Cardiac septum (tissue), 1 donor: ENCODE measurements at regions not wholly inside any gene's neighbourhood (a gene's known extent, or its start where the extent isn't known, plus 50 kb on each side); places are given as distances from the start of the nearest gene placed in this dataset.
"Not testable (repeated sequence)": the region's sequence is repeated elsewhere in the genome, so short reads cannot be mapped to it uniquely, and the experiment has no call there.

ENCODE experiments used
- DNase-seq: peaks from one replicate; pipeline ENCODE4 v3.0.0-alpha.2; 2020; ENCODE audit warnings: low spot score
- intact Hi-C: fragments of 100-400 bp; cut with DNase I; formaldehyde crosslinking; loops from one replicate; pipeline ENCODE4 v1.14.0; 2022
- donor health status: DM: no; HTN: no; CAD: no.

DNA sequence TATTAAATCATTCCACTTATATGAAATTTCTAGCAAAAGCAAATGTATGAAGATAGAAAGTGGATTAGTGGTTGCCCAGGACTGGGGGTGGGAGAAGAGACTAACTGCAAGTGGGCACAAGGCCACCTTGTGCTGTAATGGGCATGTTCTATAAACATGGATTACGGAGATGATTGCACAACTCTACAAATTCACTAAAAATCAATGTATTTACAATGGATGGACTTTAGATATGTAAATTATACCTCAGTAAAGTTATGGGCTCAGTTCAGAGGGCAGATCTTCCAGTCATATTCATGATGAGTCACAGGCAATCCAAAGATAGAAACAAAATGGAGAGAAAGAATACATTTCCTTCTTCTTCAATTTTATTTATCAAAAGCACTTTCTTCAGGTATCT lies 173.9 kb downstream of the NDUFA12 start:
- DNase-seq = no peak
- intact Hi-C loops = no loop called here

DNA sequence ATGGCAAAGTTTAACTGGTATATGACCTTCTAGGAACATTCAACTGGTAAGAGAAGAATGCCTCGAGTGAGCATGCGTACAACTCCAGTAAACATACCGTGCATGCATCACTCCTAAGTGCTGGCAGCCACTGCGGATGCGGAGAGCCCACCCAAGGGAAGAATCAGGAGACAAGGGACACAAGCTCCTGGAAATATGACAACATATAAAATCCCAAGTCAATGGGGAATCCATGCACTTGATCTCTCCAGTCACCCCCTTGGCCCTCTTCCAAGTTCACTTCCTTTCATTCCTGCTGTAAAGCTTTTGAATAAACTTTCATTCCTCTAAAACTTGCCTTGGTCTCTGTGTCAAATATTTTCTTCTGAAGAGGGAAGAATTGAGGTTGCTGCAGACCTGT lies 168.7 kb upstream of the TMCC3 start:
- intact Hi-C loops = no loop called here
- no peak for DNase-seq

DNA sequence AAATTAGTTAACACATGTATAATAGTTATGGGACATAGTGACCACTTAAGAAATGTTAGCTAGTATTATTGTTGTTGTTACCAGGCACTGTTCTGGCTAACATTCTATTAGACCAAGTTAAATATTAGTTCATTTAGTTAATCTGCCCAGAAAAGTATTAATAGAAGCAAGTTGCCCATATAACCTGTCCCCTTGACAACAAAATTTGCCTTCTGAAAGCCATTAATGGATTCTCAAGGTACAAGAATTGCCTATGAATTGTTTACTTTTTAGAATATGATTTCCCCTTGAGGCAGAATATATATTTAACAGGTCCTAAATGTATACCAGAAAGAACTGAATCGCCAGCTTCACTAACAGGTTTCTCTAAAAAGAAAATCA lies 167.3 kb upstream of the TMCC3 start:
- no peak for DNase-seq
- intact Hi-C loops = no loop called here

DNA sequence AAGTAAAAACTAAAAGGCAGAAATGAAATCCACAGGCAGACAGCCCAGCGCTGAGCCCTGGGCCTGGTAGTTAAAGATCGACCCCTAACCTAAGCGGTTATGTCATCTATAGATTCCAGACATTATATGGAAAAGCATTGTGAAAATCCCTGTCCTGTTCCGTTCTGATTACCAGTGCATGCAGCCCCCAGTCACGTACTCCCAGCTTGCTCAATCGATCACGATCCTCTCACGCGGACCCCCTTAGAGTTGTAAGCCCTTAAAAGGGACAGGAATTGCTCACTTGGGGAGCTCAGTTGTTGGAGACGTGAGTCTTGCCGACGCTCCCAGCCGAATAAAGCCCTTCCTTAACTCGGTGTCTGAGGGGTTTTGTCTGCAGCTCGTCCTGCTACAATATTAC lies 166.8 kb upstream of the TMCC3 start:
- intact Hi-C loops, DNase-seq: not testable (repeated sequence)

DNA sequence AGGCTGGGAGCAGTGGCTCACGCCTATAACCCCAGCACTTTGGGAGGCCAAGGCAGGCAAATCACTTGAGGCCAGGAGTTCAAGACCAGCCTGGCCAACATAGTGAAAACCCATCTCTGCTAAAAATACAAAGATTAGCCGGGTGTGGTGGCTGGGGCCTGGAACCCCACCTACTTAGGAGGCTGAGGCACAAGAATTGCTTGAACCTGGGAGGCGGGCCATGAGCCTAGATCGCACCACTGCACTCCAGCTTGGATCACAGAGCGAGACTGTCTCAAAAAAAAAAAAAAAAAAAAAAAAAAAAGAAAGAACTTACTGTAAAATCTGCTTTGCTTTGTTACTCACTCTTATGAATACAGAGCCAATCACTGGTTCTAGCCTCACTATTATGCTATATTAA lies 166.4 kb upstream of the TMCC3 start:
- DNase-seq, intact Hi-C loops: not testable (repeated sequence)

DNA sequence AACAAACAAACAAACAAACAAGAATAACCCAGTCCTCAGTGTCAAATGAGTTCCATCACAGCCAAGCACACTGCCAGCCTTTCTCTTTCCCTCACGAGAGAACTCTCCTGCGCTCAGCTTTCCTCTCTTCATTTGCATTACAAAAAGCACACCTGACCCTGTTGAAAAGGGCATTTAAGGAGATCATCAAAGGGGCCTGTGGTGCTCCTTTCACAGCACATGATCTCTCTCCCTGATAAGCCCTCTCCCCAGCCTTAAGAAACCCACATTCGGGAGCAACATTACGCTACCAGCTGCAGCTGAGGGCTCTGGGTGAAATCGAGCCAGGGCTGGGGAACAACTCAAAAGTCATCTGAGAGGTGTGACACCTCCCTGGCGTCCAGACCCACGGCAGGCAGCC lies 165.6 kb upstream of the TMCC3 start:
- no peak for DNase-seq
- intact Hi-C loops = no loop called here

DNA sequence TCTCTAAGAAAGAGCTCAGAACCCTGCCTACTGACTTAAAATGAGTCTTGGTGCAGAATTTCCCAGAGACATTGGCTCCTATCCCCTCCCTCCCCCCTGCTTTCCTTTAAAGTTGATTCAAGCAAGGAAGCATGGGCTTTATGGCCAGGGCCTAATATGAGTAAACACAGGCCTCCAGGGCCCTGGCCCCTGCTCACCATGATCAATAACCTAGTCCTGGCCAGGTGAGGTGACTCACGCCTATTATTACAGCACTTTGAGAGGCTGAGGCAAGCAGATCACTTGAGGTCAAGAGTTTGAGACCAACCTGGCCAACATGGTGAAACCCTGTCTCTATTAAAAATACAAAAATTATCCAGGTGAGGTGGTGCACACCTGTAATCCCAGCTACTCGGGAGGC lies 165.1 kb upstream of the TMCC3 start:
- no peak for DNase-seq
- intact Hi-C loops = no loop called here

DNA sequence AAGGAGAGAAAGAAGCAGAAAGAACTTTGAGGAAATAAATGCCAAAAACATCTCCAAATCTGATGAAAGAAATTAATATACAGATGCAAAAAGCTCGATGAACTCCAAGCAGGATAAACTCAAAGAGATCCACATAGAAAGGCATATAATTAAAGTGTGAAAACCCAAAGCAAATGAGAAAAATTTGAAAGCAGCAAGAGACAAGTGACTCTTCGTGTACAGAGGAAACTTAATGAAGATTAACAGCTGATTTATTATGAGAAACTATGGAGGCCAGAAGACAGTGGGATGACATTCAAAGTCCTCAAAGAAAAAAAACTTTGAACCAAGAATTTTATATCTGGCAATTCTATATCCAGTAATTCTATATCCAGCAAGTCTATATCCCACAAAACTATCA lies 163.0 kb upstream of the TMCC3 start:
- intact Hi-C loops = no loop called here

DNA sequence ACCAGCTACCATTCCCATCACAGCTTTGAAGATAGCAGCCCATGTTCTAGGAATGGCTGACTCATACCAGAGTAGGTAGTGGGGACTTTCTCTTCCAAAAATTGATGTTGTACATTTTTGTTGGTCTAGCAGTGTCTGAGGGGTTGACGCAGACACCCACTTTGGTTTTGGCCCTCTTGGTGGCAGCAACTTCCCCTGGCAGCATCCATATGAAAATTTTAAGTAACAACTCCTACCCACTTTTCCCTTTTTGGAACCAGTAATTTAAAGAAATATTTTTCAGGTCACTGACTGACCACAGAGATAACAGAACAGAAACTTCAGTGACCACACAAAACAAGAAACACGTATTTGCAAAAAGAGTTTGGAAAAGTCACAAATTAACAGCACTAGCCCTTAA lies 162.0 kb upstream of the TMCC3 start:
- intact Hi-C loops = no loop called here
- DNase-seq = no peak

More for the DNA sequence above, 163.0 kb upstream of the TMCC3 start:
- DNase-seq = no peak

DNA sequence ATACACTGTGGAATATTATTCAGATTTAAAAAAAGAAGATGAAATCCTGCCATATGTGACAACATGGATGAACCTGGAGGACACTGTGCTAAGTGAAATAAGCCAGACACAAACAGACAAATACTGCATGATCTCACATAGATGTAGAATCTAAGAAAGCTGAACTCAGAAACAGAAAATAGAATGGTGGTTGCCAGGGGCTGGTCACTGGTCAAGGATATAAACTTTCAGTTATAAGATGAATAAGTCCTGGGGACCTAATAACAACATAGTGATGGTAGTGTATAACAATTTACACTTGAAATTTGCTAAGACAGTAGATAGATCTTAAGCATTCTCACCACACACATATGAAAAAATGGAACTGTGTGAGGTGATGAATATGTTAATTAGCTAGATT lies 161.3 kb upstream of the TMCC3 start:
- no peak for DNase-seq
- intact Hi-C loops = no loop called here

DNA sequence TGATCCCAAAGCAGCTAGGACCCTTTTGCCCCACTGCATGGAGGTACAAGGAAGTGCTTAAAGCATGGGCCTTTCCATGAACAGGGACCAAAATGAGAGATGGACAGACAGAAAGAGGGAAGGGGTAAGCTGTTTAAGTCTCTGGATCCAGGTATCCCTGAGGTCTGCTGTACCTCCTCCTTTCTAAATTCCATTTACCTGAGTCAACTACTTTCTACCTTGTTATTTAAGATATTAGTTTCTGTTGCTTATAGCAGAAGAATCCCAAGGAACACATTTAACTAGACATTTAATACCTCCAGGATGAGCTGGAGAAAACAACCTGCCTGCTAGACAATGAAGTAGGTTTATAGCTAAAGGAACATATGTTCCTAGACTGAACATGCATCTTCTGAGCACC lies 157.6 kb upstream of the TMCC3 start:
- intact Hi-C loops = no loop called here
- DNase-seq = no peak

DNA sequence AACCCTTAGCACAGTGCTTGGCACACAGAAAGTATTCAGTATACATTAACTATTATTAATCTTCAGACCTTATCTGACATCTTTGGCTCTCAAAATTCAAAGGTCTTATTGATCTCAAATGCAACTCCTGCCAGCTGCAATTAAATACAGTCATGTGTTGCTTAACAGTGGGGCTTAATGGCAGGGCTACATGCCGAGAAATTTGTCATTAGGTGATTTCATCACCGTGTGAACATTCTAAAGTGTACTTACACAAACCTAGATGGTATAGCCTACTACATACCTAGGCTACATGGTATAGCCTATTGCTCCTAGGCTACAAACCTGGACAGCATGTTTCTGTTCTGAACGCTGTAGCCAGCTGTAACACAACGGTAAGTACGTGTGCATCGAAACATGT lies 156.3 kb upstream of the TMCC3 start:
- no peak for DNase-seq
- intact Hi-C loops = no loop called here

DNA sequence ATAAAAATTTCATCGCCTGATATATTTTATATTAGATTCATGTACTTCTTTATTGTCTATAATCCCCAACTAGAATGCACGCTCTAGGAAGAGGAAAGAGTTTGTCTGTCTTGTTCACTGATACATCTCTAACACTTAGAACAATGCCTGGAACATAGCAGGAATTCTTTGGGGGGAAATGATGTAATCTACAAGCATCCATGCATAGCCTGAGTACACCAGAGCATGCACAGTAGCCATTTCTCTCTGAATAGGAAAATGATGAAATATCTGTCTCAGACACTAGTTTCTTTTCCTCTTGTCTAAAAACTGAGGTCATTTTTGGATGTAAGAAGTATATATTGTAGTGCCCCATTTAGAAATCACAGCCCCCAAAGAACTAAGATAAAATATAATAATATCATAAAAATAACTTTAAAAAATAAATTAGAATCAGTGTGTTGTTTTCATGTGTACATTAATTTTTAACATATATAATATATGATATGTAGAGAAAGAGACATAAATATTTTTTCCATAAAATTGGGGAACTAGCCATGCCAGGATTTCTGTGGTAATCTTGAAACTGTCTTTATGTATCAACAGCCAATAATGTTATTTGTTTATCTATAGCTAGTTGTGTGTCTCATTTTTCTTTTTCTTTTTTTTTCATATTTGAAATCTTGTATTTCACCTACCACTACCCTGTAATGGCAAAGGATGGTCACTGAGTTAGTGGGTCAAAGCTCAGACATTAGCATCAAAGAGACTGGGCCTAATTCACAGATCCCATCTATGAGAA lies 155.6 kb upstream of the TMCC3 start:
- no peak for DNase-seq
- intact Hi-C loops = no loop called here

DNA sequence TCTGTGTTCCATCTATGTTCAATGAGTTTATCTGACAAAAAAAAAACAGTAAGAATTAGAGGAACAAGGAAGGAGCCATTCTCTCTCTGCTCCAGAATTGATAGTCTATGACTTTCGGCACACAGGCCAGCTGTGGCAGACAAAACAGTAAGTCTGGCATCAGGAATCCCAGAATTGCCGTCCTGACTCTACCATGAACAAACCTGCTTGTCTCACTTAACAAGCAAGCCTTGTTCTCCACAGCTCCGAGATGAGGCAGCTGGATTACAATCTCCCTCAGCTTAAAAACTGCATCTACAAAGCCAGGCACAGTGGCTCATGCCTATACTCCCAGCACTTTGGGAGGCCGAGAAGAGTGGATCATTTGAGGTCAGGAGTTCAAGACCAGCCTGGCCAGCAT lies 153.6 kb upstream of the TMCC3 start:
- no peak for DNase-seq
- intact Hi-C loops = no loop called here

DNA sequence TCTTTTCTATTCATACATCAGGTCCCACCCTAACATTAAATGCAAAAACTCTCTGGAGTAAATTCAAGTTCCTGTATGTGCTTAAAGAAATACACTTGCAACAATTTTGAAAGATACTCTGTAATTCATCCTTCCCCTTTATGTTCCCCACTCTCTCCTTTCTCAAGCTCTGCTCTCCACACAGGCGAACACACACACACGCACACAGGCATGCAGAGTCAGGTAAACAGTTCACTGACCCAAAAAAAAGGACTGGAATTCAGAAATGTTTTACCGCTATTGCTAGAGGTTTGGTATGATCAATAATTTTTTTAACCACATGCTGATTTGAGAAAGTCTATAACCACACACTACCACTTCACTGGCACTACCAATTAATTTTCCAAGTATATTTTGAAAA lies 152.4 kb upstream of the TMCC3 start:
- intact Hi-C loops = no loop called here
- DNase-seq = no peak

DNA sequence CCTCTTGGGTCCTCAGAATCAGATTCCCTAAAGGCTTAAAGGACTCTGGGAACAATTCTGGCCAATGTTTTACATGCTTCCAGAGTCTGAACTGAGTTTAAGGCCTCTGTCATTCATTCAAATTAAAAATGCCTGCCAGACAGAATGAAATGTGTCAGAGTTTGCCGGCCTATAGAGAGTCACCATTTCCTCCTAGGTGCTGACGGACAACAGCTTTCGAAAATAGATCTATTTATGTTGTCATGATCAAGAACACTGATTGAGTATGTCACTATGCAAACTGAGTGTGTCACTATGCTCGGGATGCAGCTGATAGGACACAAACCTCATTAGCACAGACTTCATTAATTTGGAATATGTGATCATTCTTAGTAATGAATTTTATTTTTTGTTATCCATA lies 151.4 kb upstream of the TMCC3 start:
- no peak for DNase-seq
- intact Hi-C loops = no loop called here

DNA sequence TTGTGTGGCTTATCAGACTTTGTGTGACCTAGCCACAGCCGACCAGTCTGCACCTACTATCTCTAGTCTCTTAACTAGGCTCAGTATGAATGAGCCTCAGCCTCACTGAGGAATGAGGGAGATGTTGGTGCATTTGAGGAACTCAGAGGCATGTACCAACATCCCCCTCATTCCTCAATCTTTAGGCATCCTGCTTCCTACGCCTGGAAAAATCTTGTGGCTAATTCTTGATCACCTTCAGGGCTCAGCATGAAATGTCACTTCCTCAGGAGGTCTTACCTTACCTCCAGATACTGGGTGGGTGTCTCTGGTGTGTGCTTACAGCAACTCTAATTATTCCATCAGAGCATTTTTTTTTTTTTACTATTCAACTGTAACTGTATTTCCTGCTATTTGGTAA lies 148.8 kb upstream of the TMCC3 start:
- intact Hi-C loops = no loop called here

DNA sequence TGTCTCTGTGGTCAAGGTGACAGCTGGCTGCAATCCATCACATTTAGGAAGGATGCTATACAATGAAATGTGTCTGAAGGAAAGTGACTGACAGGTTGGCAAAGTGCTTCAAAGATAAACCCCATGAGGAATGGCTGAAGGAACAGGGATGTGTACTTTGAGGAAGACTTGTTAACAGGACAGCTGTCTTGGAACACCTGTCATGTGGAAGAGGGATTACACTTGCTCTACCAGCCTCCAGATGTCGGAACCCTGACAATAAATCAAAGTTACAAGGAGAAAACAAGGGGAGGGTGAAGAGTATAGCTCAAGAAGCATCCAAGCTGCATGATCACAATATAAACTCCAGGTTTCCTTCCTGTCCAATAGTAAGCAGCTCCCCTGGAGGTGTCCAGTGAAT lies 147.8 kb upstream of the TMCC3 start:
- DNase-seq = no peak
- intact Hi-C loops = no loop called here

More for the DNA sequence above, 148.8 kb upstream of the TMCC3 start:
- DNase-seq = no peak

DNA sequence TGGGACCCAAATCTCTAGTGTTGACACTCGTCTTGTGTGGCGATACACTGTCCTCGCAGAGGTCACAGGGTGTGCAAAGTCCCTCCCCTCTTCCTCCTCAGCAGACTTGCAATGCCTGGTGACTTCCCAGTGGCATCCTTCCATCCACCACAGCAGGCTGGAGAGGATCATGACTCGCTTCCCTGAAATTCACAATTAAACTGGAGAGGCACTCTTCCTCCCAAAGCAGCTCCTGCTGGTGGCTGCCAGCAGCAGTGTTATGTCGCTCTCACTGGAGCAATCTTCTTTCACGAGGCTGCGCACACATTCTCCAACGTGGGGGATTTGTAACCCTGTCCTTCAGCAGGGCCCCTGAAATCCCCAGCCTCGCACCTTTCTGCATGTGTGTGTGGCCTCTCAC lies 145.2 kb upstream of the TMCC3 start:
- DNase-seq = no peak

DNA sequence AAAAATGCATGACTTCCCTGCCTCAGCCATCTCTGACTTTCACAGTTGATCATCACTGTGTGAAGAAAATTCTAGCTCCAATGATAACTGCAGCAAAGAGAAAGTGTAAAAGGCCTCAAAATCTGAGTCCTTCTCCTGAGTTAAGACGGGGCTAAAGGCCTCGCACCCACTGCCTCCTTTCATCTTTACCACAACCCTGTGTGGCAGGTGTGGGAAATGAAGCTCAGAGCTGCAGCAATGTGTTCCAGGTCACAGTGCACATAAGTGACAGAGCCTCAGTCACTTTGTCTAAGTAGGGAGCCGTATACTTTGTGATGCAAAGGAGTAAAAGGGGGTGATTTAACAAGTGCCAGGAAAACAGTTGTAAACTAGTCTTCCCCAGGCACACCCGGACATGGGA lies 144.7 kb upstream of the TMCC3 start:
- no peak for DNase-seq
- intact Hi-C loops = no loop called here

More for the DNA sequence above, 145.2 kb upstream of the TMCC3 start:
- intact Hi-C loops = no loop called here

DNA sequence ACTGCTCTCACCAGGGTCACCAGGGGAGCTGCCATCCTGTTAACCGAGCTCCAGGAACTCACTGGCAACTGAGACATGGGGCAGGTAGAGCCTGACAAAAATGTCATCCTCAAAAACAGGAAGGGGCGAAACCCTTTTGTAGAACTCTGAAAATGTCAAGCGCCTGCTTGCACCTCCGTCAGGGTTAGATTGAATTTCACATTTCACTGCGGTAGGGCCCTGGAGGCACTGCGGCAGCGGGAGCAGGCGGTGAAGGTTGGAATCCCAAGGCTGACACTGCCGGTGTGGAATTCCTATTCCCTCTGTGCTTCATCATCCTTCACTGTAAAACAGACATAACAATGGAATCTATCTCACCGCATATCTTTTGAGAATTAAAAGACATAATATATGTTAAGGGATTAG lies 142.8 kb upstream of the TMCC3 start:
- no peak for DNase-seq
- intact Hi-C loops = no loop called here

DNA sequence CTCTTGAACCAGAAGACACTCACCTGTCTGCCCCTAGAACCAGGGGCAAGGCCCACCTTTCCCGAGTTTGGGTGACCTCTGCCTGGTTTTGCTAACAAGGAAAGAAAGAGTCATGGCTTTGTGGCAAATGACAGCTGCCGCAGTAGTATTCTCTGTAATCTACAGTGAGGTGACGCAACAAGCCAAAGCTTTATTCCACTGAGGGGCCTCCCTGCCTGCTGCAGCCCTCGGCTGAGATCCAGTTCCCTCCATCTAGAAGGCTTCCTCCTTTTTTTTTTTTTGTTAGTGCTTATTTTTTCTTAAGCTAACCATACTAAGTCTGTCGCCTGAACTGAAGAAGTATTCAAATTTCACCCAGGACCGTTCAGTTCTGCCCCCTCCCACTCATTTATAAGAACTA lies 142.3 kb upstream of the TMCC3 start:
- intact Hi-C loops = no loop called here
- no peak for DNase-seq
